HFF-Myc (cell line): ENCODE measurements at regions not wholly inside any gene's neighbourhood (a gene's known extent, or its start where the extent isn't known, plus 50 kb on each side); places are given as distances from the start of the nearest gene placed in this dataset.
A peak's percentile ranks its signal among the peaks of the same experiment; 100 is the strongest.

Experiments used
- DNase-seq: peaks from one replicate; pipeline ENCODE4 v3.0.0-alpha.2; 2011; ENCODE audit warnings: low read depth; ENCODE audit errors: extremely low read depth
- H3K4me3 ChIP-seq: replicated peaks from 2 replicates; pipeline ENCODE4 v1.5.1; 2011; ENCODE audit warnings: low read depth, mild to moderate bottlenecking, control low read depth, low read length
- TF ChIP-seq, protein P1 (sequence below): IDR thresholded peaks from 2 replicates; pipeline ENCODE4 v1.5.1; 2012; ENCODE audit warnings: mild to moderate bottlenecking, low read depth, low read length, control low read depth; ENCODE audit errors: missing control alignments

DNA sequence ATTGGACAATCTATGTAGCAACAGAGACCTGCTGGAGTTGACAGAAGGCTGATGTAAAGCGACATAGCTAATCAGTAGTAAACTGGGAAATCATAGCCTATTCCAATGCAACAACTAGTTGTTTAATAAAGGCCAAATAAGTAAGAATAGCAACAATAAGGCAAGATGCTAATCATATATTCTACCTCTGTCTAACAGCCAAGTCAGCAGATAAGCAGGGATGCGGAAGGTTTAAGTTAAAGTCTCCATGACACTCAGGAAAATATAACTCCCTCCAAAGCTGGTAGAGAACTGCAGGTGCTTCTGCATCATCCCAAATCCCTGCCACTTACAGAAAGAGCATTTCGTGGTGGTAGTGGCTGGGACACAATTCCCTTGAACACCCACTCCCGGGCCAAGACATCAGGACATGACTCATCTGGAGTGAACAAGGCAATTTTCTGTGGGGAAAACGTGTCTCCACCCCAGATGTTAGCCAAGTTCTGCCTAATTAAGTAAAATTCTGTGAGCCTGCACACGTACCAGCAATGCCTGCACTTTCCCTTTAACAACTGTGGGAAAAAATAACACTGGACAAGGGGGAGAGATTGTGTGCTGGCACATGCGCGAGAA is 413.6 kb upstream of the ID2 start:
- peak; percentile 4 for DNase-seq
- TF ChIP-seq, protein P1, sequence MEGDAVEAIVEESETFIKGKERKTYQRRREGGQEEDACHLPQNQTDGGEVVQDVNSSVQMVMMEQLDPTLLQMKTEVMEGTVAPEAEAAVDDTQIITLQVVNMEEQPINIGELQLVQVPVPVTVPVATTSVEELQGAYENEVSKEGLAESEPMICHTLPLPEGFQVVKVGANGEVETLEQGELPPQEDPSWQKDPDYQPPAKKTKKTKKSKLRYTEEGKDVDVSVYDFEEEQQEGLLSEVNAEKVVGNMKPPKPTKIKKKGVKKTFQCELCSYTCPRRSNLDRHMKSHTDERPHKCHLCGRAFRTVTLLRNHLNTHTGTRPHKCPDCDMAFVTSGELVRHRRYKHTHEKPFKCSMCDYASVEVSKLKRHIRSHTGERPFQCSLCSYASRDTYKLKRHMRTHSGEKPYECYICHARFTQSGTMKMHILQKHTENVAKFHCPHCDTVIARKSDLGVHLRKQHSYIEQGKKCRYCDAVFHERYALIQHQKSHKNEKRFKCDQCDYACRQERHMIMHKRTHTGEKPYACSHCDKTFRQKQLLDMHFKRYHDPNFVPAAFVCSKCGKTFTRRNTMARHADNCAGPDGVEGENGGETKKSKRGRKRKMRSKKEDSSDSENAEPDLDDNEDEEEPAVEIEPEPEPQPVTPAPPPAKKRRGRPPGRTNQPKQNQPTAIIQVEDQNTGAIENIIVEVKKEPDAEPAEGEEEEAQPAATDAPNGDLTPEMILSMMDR = no peak
- no peak overlapping the region for H3K4me3 ChIP-seq

DNA sequence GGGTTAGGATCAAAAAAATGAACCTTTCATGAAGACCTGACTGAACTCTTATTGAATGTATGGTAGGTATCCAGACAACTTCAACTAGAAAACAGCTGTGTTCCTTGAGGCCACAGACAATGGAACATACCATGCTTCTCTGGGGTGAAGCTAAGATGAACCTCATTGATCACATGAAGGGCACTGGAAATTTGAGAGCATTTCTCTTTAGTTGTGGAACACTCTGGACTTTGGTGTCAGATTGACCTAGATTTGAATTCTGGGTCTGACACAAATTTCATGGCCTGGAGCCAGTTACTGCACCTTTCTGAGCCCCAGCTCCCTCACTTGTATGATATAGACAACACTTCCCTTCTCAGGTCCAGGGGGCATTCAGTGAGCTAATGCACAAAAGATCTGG is 411.2 kb upstream of the ID2 start:
- no peak overlapping the region for H3K4me3 ChIP-seq
- TF ChIP-seq, protein P1 = no peak
- DNase-seq = no peak

DNA sequence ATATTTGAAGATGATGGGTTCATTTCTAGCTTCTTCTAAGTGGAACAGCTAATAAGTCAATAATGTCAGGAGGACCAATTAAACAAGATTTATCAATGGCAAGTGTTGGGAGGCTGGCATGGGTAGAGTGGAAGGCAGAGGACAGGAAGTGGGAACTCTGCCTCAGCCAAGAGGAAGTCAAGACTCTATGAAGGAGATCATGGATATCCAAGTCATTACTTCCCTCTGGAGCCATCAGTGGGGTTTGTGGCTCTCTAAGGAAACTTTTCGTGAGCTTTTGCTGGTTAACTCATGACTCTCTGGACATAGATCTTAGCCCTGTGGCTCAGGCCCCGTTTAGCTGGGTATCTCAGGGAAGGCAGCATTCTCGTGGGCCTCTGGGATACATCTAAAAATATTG is 410.4 kb upstream of the ID2 start:
- DNase-seq = no peak
- no peak overlapping the region for H3K4me3 ChIP-seq
- TF ChIP-seq, protein P1 = no peak

DNA sequence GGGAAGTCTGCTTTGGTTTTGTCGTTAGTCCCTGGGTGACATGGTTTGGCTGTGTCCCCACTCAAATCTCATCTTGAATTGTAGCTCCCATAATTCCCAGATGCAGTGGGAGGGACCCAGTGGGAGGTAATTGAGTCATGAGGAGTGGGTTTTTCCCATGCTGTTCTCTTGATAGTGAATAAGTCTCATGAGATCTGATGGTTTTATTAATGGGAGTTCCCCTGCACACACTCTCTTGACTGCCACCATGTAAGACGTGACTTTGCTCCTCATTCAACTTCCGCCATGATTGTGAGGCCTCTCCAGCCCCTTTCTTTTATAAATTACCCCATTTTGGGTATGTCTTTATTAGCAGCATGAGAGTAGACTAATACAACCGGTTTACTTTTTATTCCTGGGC is 405.8 kb upstream of the ID2 start:
- H3K4me3 ChIP-seq = no peak overlapping the region
- DNase-seq = no peak
- TF ChIP-seq, protein P1 = no peak

DNA sequence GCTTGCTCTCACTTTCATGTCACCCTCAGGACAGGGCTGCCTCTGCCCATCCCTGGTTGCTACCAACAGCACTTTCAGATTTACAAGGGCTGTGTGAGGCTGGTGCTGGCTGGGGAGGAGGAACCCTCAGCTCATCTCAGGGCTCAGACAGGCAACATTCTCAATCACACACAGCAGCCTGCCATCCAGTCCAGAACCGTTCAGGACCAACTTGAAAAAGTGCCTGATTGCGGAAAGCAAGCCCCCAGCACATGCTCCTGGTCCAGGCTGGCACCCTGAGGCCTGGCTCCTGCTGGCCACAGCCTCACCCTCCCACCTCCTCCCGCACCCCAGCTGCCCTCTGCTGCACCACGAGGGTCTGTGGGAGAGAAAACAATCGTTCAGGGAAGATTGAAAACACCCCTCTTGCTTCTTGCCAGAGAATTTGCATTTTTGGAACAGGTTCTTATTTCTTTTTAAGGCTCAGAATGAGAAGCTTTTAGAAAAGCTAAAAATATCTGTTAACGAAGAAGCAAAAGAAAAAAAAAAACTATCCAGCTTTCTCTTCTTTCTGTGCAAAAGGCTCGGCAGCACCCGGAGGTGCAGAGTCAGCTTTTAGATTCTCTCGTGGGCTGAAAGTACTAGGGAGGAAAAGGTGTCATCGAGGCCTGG is 403.8 kb upstream of the ID2 start:
- no peak for DNase-seq
- TF ChIP-seq, protein P1 = no peak
- no peak overlapping the region for H3K4me3 ChIP-seq

DNA sequence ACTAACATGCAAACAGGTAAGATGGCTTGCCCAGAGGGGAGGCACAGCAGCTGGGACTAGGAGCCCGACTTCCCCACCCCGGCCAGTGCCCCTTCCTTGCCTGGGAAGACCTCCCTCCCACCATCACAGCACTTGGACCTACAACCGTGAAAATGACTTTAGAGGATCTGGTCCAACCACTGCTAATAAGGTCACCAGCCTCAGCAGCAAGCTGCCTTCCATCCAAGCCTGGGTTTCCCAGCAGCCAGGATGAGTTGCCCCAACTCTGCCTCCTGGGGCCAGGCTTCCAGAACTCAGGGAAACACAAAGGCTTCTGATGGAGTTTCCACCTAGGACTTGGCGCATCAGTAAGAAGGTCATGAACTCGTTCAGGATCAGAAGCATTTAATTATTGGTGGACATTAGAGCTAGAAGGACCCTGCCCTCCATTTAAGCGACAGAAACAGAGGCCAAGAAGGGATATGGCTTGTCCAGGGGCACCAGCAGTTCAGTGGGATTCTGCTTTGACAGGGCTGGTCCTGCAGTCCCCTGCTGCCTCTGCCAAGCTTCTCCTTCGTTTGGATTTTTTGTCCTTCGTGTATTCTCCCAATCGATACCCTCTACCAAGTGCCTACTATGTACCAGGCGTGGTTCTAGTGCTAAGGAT is 403.0 kb upstream of the ID2 start:
- no peak for DNase-seq
- TF ChIP-seq, protein P1 = no peak
- no peak overlapping the region for H3K4me3 ChIP-seq
